Body of pancreas (tissue), 4 donors: ENCODE measurements at regions not wholly inside any gene's neighbourhood (a gene's known extent, or its start where the extent isn't known, plus 50 kb on each side); places are given as distances from the start of the nearest gene placed in this dataset.
"Not testable (repeated sequence)": the region's sequence is repeated elsewhere in the genome, so short reads cannot be mapped to it uniquely, and the experiment has no call there.

Experiments
- POLR2A ChIP-seq, 3 donors: fragments of 450-650 bp; IDR thresholded peaks; one replicate each; pipeline ENCODE4 v1.6.1; 2016; ENCODE audit warnings: antibody characterized with exemption in 3 of 3, mild to moderate bottlenecking in 2 of 3
- TF ChIP-seq, protein P1 (sequence below), 7 experiments: fragments of 450-650 bp in 4 of 7; fragments of 200-600 bp in 3 of 7; sonication (generic) in 3 of 7; IDR thresholded peaks; one replicate each; pipeline ENCODE4 v1.5.1; 2016 to 2019; ENCODE audit warnings: antibody characterized with exemption in 7 of 7

DNA sequence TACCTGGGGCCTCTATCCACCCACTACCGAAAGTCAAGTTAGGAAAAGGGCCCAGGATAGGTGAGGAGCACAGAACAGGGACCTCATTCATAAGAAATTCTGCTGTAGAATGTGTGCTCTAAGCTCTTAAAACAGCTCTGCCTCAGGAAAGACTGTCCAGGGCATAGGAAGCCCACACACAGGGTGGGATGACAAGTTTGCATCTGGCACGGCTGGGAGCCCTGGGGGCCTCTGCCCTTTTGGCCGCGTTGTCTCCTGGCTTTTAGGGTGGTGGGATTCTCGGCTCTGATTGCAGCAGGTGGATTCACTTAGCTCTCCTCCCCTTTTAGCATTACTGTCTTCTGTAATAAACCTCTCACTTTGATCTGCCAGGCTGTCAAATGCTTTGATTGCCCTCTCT lies 389.5 kb upstream of the ZNF337 start:
- TF ChIP-seq, protein P1, sequence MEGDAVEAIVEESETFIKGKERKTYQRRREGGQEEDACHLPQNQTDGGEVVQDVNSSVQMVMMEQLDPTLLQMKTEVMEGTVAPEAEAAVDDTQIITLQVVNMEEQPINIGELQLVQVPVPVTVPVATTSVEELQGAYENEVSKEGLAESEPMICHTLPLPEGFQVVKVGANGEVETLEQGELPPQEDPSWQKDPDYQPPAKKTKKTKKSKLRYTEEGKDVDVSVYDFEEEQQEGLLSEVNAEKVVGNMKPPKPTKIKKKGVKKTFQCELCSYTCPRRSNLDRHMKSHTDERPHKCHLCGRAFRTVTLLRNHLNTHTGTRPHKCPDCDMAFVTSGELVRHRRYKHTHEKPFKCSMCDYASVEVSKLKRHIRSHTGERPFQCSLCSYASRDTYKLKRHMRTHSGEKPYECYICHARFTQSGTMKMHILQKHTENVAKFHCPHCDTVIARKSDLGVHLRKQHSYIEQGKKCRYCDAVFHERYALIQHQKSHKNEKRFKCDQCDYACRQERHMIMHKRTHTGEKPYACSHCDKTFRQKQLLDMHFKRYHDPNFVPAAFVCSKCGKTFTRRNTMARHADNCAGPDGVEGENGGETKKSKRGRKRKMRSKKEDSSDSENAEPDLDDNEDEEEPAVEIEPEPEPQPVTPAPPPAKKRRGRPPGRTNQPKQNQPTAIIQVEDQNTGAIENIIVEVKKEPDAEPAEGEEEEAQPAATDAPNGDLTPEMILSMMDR (IDR thresholded peaks at IDR 0.05): not testable (repeated sequence)
- not testable (repeated sequence) for TF ChIP-seq POLR2A (IDR thresholded peaks at IDR 0.05)
